Small intestine (tissue), 7 donors: ENCODE measurements at regions not wholly inside any gene's neighbourhood (a gene's known extent, or its start where the extent isn't known, plus 50 kb on each side); places are given as distances from the start of the nearest gene placed in this dataset.

Source experiments
- DNase-seq, 2 donors: peaks; one replicate each; pipeline versions ENCODE4 v3.0.0 to v3.0.0-alpha.2; 2013
- FAIRE-seq: peaks from 2 replicates; lab custom pipeline; 2012; peaks lifted over from hg19 to GRCh38; lab: Jason Lieb, UNC
- H3K27ac ChIP-seq, 3 donors: one replicate each; pipeline ENCODE4 v1.5.1; 2013; ENCODE audit warnings: low read length in 2 of 3, mild to moderate bottlenecking in 2 of 3, control low read depth in 1 of 3, inconsistent platforms in 1 of 3, low read depth in 1 of 3, moderate library complexity in 1 of 3
- H3K27me3 ChIP-seq, 3 donors: one replicate each; pipeline ENCODE4 v1.6.1; 2013; ENCODE audit warnings: low read length in 3 of 3, inconsistent platforms in 1 of 3; ENCODE audit not compliant: control insufficient read depth in 3 of 3, insufficient read depth in 3 of 3
- H3K36me3 ChIP-seq, 3 donors: one replicate each; pipeline ENCODE4 v1.6.1; 2013; ENCODE audit warnings: low read length in 3 of 3, inconsistent platforms in 1 of 3, low read depth in 1 of 3, mild to moderate bottlenecking in 1 of 3, moderate library complexity in 1 of 3; ENCODE audit not compliant: control insufficient read depth in 3 of 3, insufficient read depth in 2 of 3
- H3K4me1 ChIP-seq, 3 donors: one replicate each; pipeline ENCODE4 v1.6.1; 2013; ENCODE audit warnings: low read length in 2 of 3, inconsistent platforms in 1 of 3, low read depth in 1 of 3, mild to moderate bottlenecking in 1 of 3, moderate library complexity in 1 of 3; ENCODE audit not compliant: control insufficient read depth in 3 of 3, insufficient read depth in 2 of 3
- H3K4me3 ChIP-seq, 3 donors: one replicate each; pipeline ENCODE4 v1.5.1; 2013; ENCODE audit warnings: low read length in 3 of 3, control low read depth in 1 of 3, inconsistent platforms in 1 of 3, low read depth in 1 of 3, mild to moderate bottlenecking in 1 of 3, moderate library complexity in 1 of 3
- H3K9me3 ChIP-seq, 2 donors: one replicate each; pipeline ENCODE4 v1.6.1; 2013; ENCODE audit warnings: low read depth in 1 of 2, low read length in 1 of 2; ENCODE audit not compliant: control insufficient read depth in 2 of 2, insufficient read depth in 1 of 2
- WGBS, 3 donors: extraction: QIAGEN DNeasy Blood & Tissue Kit; methylation state at CpG; one replicate each; pipeline ENCODE4 v1.1.7; 2013; 5-methylcytosine and 5-hydroxymethylcytosine counted together
- donor health status: healthy with polysubstance abuse.
- donor health status: control.
- donor health status: control.
- donor health status: Bipolar disorder and iron deficiency.
- donor health status: healthy.

DNA sequence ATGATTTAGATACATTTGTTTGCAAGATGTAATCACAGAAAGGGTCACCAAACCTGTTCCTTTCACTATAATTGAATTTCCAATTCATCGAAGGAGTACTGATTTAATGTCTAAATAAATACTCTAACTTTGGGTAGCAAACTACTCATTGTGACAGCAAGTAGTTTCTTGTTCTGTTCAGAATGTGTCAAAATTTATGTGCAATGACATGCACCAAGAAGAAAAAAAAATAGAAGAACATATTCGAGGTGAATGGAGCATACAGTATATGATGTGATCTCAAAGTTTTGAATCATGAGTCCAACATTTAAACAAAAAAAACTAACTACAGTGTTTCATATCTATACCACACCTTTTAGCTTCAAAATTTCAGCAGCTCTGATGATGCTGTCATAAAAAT, 583.6 kb upstream of the MMS22L start:
- Histone ChIP-seq H3K4me3 (no peak overlapping the region), H3K27me3 (no peaks in the 10 kb centered on the region), H3K9me3 (no peaks in the 10 kb centered on the region), H3K4me1 (no peaks in the 10 kb centered on the region), H3K36me3 (no peaks in the 10 kb centered on the region), H3K27ac (no peak overlapping the region)
- no peak for DNase-seq
- no peak for FAIRE-seq
- WGBS, 3 donors: 71 to 76% (median 75%) methylated on average over 2 of the region's 2 CpGs

DNA sequence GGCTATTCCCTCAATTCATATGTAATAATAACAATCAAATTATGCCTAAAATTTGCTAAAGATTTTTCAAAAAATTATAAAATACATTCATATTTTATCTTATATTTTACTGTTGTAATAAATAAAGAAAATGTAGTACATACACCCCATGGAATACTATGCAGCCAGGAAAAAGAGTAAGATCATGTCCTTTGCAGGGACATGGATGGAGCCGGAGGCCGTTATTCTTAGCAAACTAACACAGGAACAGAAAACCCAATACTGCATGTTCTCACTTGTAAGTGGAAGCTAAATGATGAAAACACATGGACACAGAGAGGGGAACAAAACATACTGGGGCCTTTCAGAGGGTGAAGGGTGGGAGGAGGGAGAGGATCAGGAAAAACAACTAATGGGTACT, 584.2 kb upstream of the MMS22L start:
- 44 to 63% (median 48%) methylated on average over 2 of the region's 2 CpGs for WGBS, 3 donors
- Histone ChIP-seq H3K9me3 (no peaks in the 10 kb centered on the region), H3K27ac (no peak overlapping the region), H3K36me3 (no peaks in the 10 kb centered on the region), H3K27me3 (no peaks in the 10 kb centered on the region), H3K4me1 (no peaks in the 10 kb centered on the region), H3K4me3 (no peak overlapping the region)
- DNase-seq (no peak), FAIRE-seq (no peak)

DNA sequence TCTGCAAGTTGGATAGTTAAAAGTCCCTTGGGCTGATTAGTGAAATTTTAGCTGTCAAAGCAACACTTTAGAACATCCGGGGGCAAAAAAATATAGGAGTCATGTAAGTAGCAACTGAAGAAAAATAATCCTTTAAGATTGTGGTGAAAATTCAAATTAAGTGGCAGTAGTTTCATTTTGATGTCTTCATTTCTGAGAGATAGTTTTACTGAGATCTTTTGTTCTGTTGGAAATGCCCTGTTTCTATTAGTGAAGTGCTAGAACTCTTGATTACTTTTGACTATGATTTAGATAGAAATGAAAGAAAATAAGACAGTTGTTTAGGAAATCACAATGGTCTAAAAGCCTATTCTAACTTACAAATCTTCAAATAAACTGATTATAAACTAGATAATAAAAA, 587.3 kb upstream of the MMS22L start:
- no peaks in the 10 kb centered on the region for H3K4me1 ChIP-seq
- H3K27ac ChIP-seq: no peak overlapping the region
- DNase-seq: no peak

DNA sequence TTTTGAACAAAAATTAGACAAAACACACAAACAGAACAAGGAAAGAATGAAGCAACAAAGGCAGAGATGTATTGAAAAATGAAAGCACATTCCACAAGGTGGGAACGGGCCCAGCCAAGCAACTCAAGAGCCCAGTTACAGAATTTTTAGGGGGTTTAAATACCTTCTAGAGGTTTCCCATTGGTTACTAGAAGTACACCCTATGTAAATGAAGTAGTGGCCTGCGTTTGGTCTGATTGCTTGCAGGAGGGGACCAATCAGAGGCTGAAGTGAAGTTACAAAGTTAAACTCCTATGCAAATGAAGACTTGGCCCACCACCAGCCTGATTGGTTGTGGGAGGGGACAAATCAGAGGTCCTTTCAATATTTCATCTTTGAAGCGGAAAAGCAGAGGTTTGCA, 593.7 kb upstream of the MMS22L start:
- Histone ChIP-seq H3K27me3 (no peaks in the 10 kb centered on the region), H3K4me3 (no peak overlapping the region), H3K9me3 (no peaks in the 10 kb centered on the region), H3K4me1 (no peaks in the 10 kb centered on the region), H3K27ac (no peak overlapping the region), H3K36me3 (no peaks in the 10 kb centered on the region)
- no peak for DNase-seq
- WGBS, 3 donors: 59 to 76% (median 70%) methylated on average over 3 of the region's 3 CpGs
- FAIRE-seq: no peak

More for the DNA sequence above, 587.3 kb upstream of the MMS22L start:
- no peaks in the 10 kb centered on the region for H3K27me3 ChIP-seq
- WGBS, 3 donors: 0 to 45% (median 2%) methylated on average over 1 of the region's 1 CpG
- H3K9me3 ChIP-seq: no peaks in the 10 kb centered on the region
- no peaks in the 10 kb centered on the region for H3K36me3 ChIP-seq
- FAIRE-seq: no peak
- H3K4me3 ChIP-seq: no peak overlapping the region

DNA sequence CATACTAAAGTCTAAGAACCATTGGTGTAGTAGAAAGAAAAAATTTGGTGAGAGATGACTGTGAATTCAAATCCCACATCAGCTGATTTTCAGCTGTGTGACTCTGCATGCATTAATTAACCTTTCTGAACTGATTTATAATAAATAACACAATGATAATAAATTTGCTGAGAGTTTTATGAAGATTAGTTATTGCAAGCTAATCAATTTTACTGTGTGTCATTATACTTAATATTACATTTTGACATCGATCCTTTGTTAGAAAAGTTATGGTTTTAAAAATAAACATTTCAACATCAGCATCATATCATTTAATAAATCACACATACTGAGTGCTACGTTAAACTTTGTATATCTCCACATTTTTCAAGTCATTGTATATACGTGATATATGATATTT, 599.7 kb upstream of the MMS22L start:
- no peak for FAIRE-seq
- 81 to 84% (median 82%) methylated on average over 3 of the region's 3 CpGs for WGBS, 3 donors
- no peaks in the 10 kb centered on the region for H3K4me1 ChIP-seq

DNA sequence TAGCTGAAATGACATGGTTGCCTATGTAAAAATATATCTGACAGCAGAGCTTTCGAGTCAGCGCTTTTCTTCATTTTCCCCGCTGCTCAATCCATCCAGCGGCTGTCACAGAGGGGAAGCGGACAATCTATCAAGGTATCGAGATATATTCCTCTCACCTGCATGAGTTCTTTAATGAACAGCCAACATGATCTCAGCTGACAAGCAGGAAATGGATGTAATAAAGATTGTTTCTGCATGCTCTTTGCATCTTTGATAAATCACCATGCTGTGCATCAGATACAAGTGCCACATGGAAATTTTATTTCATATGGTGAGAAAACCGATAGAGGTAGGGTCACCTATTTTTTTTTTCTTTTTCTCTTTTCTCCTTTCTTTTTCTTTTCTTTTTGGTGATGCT, 602.3 kb upstream of the MMS22L start:
- no peaks in the 10 kb centered on the region for H3K4me1 ChIP-seq
- no peak overlapping the region for H3K4me3 ChIP-seq
- FAIRE-seq (no peak), DNase-seq (no peak)
- H3K27ac ChIP-seq: no peak overlapping the region
- no peaks in the 10 kb centered on the region for H3K36me3 ChIP-seq
- H3K27me3 ChIP-seq: no peaks in the 10 kb centered on the region
- H3K9me3 ChIP-seq: no peaks in the 10 kb centered on the region
- WGBS, 3 donors: 78 to 82% (median 79%) methylated on average over 7 of the region's 7 CpGs

More for the DNA sequence above, 599.7 kb upstream of the MMS22L start:
- Histone ChIP-seq H3K9me3 (no peaks in the 10 kb centered on the region), H3K27me3 (no peaks in the 10 kb centered on the region), H3K4me3 (no peak overlapping the region), H3K27ac (no peak overlapping the region), H3K36me3 (no peaks in the 10 kb centered on the region)
- DNase-seq: no peak

DNA sequence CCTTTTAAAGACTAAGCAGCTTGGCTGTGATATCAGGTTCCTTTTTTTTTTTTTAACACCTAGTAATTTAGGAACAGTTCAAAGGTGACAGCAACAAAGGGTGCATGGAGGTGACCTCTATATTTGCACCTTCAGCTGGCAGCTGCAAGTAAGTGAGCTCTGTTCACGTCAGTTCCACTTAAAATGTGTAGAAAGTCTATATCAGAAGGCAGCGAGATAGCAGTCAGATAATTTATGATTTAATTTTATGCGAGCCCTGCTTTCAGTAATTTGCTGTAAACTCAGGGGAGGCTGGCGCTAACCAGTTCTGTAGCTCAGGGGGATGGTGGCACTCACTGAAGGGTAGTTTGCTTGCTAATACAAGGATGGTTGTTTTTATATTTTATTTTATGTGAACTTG, 602.8 kb upstream of the MMS22L start:
- Histone ChIP-seq H3K27ac (no peak overlapping the region), H3K9me3 (no peaks in the 10 kb centered on the region), H3K27me3 (no peaks in the 10 kb centered on the region), H3K36me3 (no peaks in the 10 kb centered on the region), H3K4me3 (no peak overlapping the region), H3K4me1 (no peaks in the 10 kb centered on the region)
- FAIRE-seq (no peak), DNase-seq (no peak)
- WGBS, 3 donors: 44 to 70% (median 58%) methylated on average over 4 of the region's 4 CpGs

DNA sequence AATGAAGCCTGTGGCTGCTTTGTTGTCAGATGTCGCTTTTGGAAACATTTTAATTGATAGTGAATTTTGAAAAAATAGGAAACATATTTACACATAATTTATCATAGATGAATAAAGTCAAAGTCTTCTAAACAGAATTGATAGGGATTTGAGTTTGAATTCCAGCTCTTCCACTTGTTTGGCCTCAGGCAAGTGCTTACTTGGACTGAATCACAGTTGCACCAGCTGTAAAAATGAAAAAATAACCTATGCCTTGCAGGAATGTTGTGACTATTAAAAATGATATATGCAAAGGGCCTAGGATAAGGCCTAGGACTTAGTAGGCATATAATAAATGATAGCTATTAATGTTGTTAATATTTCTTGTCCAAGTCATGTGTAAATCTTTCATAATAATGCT, 618.5 kb upstream of the MMS22L start:
- no peak for FAIRE-seq
- Histone ChIP-seq H3K27me3 (no peaks in the 10 kb centered on the region), H3K9me3 (no peaks in the 10 kb centered on the region), H3K36me3 (no peaks in the 10 kb centered on the region), H3K4me3 (no peak overlapping the region), H3K4me1 (no peaks in the 10 kb centered on the region), H3K27ac (no peak overlapping the region)
- 92 to 97% (median 95%) methylated on average over 1 of the region's 1 CpG for WGBS, 3 donors
- DNase-seq: no peak

DNA sequence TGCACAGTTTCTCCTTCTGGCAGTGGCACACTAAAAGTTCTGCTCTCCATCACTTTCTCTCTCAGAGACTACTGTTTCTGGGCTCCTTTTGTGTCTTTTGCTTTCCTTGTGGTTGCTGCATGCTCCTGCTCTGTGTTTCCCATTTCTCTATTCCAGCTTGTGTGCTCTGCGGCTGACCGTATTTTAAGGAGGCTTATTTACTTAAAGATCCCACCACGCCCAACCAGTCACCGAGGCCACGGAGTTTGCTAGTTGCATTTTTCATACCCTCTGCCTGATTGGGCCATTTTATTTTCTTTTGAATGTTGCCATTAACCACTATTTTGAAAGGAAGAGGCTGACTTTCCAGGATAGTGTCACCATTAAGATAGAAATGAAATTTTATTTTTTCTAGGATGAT, 626.4 kb upstream of the MMS22L start:
- FAIRE-seq: no peak
- H3K36me3 ChIP-seq: no peaks in the 10 kb centered on the region
- DNase-seq: no peak
- H3K4me3 ChIP-seq: no peak overlapping the region
- H3K27me3 ChIP-seq: no peaks in the 10 kb centered on the region
- no peaks in the 10 kb centered on the region for H3K4me1 ChIP-seq
- 23 to 63% (median 46%) methylated on average over 5 of the region's 5 CpGs for WGBS, 3 donors
- no peak overlapping the region for H3K27ac ChIP-seq
- H3K9me3 ChIP-seq: no peaks in the 10 kb centered on the region
